GM06990 (cell line): ENCODE measurements at regions not wholly inside any gene's neighbourhood (a gene's known extent, or its start where the extent isn't known, plus 50 kb on each side); places are given as distances from the start of the nearest gene placed in this dataset.

Source experiments
- DNase-seq: peaks from one replicate; pipeline ENCODE4 v3.0.0-alpha.2; 2011; ENCODE audit not compliant: insufficient read length; ENCODE audit errors: extremely low read depth
- H3K27me3 ChIP-seq: replicated peaks from 2 replicates; pipeline ENCODE4 v1.6.0; 2011; ENCODE audit warnings: low read length; ENCODE audit not compliant: control insufficient read depth, insufficient read depth
- H3K36me3 ChIP-seq: 2 replicates; pipeline ENCODE4 v1.5.1; 2011; ENCODE audit warnings: low read length; ENCODE audit not compliant: control insufficient read depth, insufficient read depth
- H3K4me3 ChIP-seq: replicated peaks from 2 replicates; pipeline ENCODE4 v1.5.1; 2011; ENCODE audit warnings: low read depth, mild to moderate bottlenecking, control low read depth, low read length
- CTCF ChIP-seq: IDR thresholded peaks from 2 replicates; pipeline ENCODE4 v1.5.1; 2011; ENCODE audit warnings: low read length, control low read depth, mild to moderate bottlenecking, inconsistent platforms; ENCODE audit not compliant: insufficient read depth, poor library complexity, severe bottlenecking

DNA sequence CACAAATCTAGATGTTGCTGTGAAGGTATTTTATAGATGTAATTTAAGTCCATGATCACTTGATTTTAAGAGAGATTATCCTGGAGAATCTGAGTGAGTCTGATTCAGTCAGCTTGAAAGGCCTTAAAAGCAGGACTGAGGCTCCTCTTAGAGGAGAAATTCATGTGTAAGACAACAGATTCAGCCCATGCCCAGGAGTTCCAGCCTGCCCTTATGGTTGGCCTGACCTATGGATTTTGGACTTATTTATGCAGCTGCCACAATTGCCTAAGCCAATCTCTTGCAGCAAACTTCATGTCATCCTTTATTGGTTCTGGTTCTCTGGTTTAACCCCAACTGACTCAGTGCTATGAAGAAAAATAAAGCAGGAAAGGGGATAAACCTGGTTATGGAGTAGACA, 296.5 kb upstream of the RASGRP1 start:
- Histone ChIP-seq H3K27me3 (no peaks in the 10 kb centered on the region), H3K4me3 (no peak overlapping the region), H3K36me3 (no peaks in the 10 kb centered on the region)
- no peak for TF ChIP-seq CTCF
- DNase-seq: no peak

DNA sequence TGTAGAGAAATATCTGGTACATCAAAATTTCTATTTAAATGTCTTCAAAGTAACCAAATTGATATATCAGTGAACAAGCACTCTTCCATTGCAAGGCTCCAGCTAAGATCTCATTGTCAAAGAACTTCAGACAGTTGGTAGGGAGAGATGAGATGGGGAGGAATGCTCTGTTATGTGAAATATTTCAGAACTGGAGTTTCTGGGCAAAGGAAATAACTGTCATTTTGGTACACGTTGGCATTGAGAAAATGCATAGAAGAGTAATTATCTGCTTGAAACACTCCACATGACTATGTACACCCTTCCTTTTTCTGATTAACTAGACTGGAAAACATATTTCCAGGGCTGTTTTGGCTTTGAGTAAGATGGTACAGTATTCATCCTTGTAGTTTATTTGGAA, 297.5 kb upstream of the RASGRP1 start:
- DNase-seq: no peak
- H3K4me3 ChIP-seq: no peak overlapping the region
- H3K36me3 ChIP-seq: no peaks in the 10 kb centered on the region
- TF ChIP-seq CTCF: no peak
- no peaks in the 10 kb centered on the region for H3K27me3 ChIP-seq

DNA sequence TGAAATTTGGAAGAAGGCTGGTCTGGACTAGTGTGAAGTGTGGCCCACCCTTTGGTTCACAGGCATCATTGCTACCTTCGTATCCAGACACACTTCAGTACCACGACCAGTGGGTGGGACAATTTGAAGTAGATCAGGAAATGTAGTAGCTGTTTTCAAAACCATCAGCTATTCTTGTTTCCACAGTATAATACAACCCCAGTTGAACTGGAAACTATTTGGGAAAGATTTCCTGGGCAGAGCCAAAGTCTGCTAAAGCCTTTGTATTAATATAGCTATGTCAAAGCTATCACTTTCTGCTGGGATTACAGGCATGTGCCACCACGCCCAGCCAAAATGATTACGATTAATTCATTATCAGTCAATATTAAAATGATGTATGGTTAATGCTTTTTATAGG, 298.8 kb upstream of the RASGRP1 start:
- Histone ChIP-seq H3K36me3 (no peaks in the 10 kb centered on the region), H3K4me3 (no peak overlapping the region), H3K27me3 (no peaks in the 10 kb centered on the region)
- TF ChIP-seq CTCF: no peak
- no peak for DNase-seq

- Histone ChIP-seq H3K36me3 (no peaks in the 10 kb centered on the region), H3K4me3 (no peak overlapping the region), H3K27me3 (no peaks in the 10 kb centered on the region)
- TF ChIP-seq CTCF: peak; percentile 21
- DNase-seq: no peak
Observed at GRCh38 chr15:38864122-38864521, 299.5 kb upstream of the RASGRP1 start.

- no peaks in the 10 kb centered on the region for H3K27me3 ChIP-seq
- no peak overlapping the region for H3K4me3 ChIP-seq
- no peak for DNase-seq
- H3K36me3 ChIP-seq: no peaks in the 10 kb centered on the region
- TF ChIP-seq CTCF: no peak
Observed at GRCh38 chr15:38864827-38865581, 300.4 kb upstream of the RASGRP1 start.

- TF ChIP-seq CTCF: no peak
- DNase-seq: no peak
- Histone ChIP-seq H3K4me3 (no peak overlapping the region), H3K27me3 (no peaks in the 10 kb centered on the region), H3K36me3 (no peaks in the 10 kb centered on the region)
Observed at GRCh38 chr15:38867556-38867955, 302.9 kb upstream of the RASGRP1 start.
